HG03159 (cell line): ENCODE measurements at regions not wholly inside any gene's neighbourhood (a gene's known extent, or its start where the extent isn't known, plus 50 kb on each side); places are given as distances from the start of the nearest gene placed in this dataset.

ENCODE experiments used
- ATAC-seq: cut with Tn5 transposase; IDR thresholded peaks from one replicate; pipeline ENCODE4 v1.9.1; 2021; ENCODE audit warnings: mild to moderate bottlenecking, moderate library complexity; ENCODE audit not compliant: unreplicated experiment

GRCh38 chr3:104763007-104763406 is 603.7 kb upstream of the ALCAM start:
- ATAC-seq: no peak

- ATAC-seq: no peak
These were observed 602.2 kb upstream of the ALCAM start for GRCh38 chr3:104764496-104764895.

- no peak for ATAC-seq
These were observed 597.8 kb upstream of the ALCAM start for GRCh38 chr3:104768886-104769285.

GRCh38 chr3:104779324-104779723 is 587.4 kb upstream of the ALCAM start:
- no peak for ATAC-seq

- no peak for ATAC-seq
These were observed 585.6 kb upstream of the ALCAM start for GRCh38 chr3:104781112-104781511.

- ATAC-seq: no peak
These were observed 580.8 kb upstream of the ALCAM start for GRCh38 chr3:104785947-104786346.

- ATAC-seq: no peak
These were observed 579.4 kb upstream of the ALCAM start for GRCh38 chr3:104787306-104787705.

GRCh38 chr3:104788807-104789206 is 577.9 kb upstream of the ALCAM start:
- ATAC-seq: no peak

GRCh38 chr3:104791331-104791730 is 575.4 kb upstream of the ALCAM start:
- ATAC-seq: no peak

- ATAC-seq: no peak
These were observed 570.2 kb upstream of the ALCAM start for GRCh38 chr3:104796556-104796955.

GRCh38 chr3:104805042-104805441 is 561.7 kb upstream of the ALCAM start:
- no peak for ATAC-seq

GRCh38 chr3:104805508-104805907 is 561.2 kb upstream of the ALCAM start:
- no peak for ATAC-seq

- ATAC-seq: no peak
These were observed 555.8 kb upstream of the ALCAM start for GRCh38 chr3:104810896-104811295.

- no peak for ATAC-seq
These were observed 550.7 kb upstream of the ALCAM start for GRCh38 chr3:104816008-104816407.

- no peak for ATAC-seq
These were observed 550.0 kb upstream of the ALCAM start for GRCh38 chr3:104816716-104817115.

GRCh38 chr3:104819333-104819732 is 547.4 kb upstream of the ALCAM start:
- ATAC-seq: no peak

GRCh38 chr3:104820959-104821358 is 545.8 kb upstream of the ALCAM start:
- no peak for ATAC-seq

GRCh38 chr3:104825116-104825515 is 541.6 kb upstream of the ALCAM start:
- ATAC-seq: no peak

- ATAC-seq: no peak
These were observed 535.6 kb upstream of the ALCAM start for GRCh38 chr3:104831071-104831470.

- ATAC-seq: no peak
These were observed 534.2 kb upstream of the ALCAM start for GRCh38 chr3:104832530-104832929.

GRCh38 chr3:104835376-104835775 is 531.3 kb upstream of the ALCAM start:
- no peak for ATAC-seq

- no peak for ATAC-seq
These were observed 520.4 kb upstream of the ALCAM start for GRCh38 chr3:104846270-104846669.

- no peak for ATAC-seq
These were observed 517.6 kb upstream of the ALCAM start for GRCh38 chr3:104849070-104849469.

- no peak for ATAC-seq
These were observed 512.2 kb upstream of the ALCAM start for GRCh38 chr3:104854468-104854867.
